AG08396 (cell line): ENCODE measurements at regions not wholly inside any gene's neighbourhood (a gene's known extent, or its start where the extent isn't known, plus 50 kb on each side); places are given as distances from the start of the nearest gene placed in this dataset.

ENCODE experiments used
- DNase-seq: peaks from one replicate; pipeline ENCODE4 v3.0.0; 2012; ENCODE audit warnings: low spot score, mixed read lengths

GRCh38 chr18:78151948-78152725, 827.5 kb upstream of the SALL3 start:
- no peak for DNase-seq

GRCh38 chr18:78153362-78153761, 826.3 kb upstream of the SALL3 start:
- DNase-seq: no peak

GRCh38 chr18:78154444-78154843, 825.2 kb upstream of the SALL3 start:
- no peak for DNase-seq

- DNase-seq: no peak
Observed at GRCh38 chr18:78154853-78155252, 824.8 kb upstream of the SALL3 start.

- DNase-seq: no peak
Observed at GRCh38 chr18:78156466-78156865, 823.2 kb upstream of the SALL3 start.

- no peak for DNase-seq
Observed at GRCh38 chr18:78158943-78159342, 820.7 kb upstream of the SALL3 start.

- no peak for DNase-seq
Observed at GRCh38 chr18:78159397-78159796, 820.2 kb upstream of the SALL3 start.

GRCh38 chr18:78160961-78161656, 818.5 kb upstream of the SALL3 start:
- DNase-seq: no peak

- DNase-seq: no peak
Observed at GRCh38 chr18:78165525-78165924, 814.1 kb upstream of the SALL3 start.

- no peak for DNase-seq
Observed at GRCh38 chr18:78168526-78168925, 811.1 kb upstream of the SALL3 start.

- DNase-seq: no peak
Observed at GRCh38 chr18:78169174-78169864, 810.3 kb upstream of the SALL3 start.

- no peak for DNase-seq
Observed at GRCh38 chr18:78171954-78172353, 807.7 kb upstream of the SALL3 start.

- DNase-seq: no peak
Observed at GRCh38 chr18:78174737-78175136, 804.9 kb upstream of the SALL3 start.

GRCh38 chr18:78178812-78179211, 800.8 kb upstream of the SALL3 start:
- DNase-seq: no peak

- DNase-seq: no peak
Observed at GRCh38 chr18:78180741-78181140, 798.9 kb upstream of the SALL3 start.

GRCh38 chr18:78183815-78184214, 795.8 kb upstream of the SALL3 start:
- no peak for DNase-seq

GRCh38 chr18:78191276-78191675, 788.3 kb upstream of the SALL3 start:
- no peak for DNase-seq

GRCh38 chr18:78192054-78192453, 787.6 kb upstream of the SALL3 start:
- no peak for DNase-seq

- DNase-seq: no peak
Observed at GRCh38 chr18:78196280-78196679, 783.3 kb upstream of the SALL3 start.

GRCh38 chr18:78199002-78199401, 780.6 kb upstream of the SALL3 start:
- DNase-seq: no peak

- no peak for DNase-seq
Observed at GRCh38 chr18:78199611-78200010, 780.0 kb upstream of the SALL3 start.

- DNase-seq: no peak
Observed at GRCh38 chr18:78207942-78208341, 771.7 kb upstream of the SALL3 start.

GRCh38 chr18:78208461-78208860, 771.2 kb upstream of the SALL3 start:
- DNase-seq: no peak
